ENCODE measurements at regions not wholly inside any gene's neighbourhood (a gene's known extent, or its start where the extent isn't known, plus 50 kb on each side); places are given as distances from the start of the nearest gene placed in this dataset.

DNA sequence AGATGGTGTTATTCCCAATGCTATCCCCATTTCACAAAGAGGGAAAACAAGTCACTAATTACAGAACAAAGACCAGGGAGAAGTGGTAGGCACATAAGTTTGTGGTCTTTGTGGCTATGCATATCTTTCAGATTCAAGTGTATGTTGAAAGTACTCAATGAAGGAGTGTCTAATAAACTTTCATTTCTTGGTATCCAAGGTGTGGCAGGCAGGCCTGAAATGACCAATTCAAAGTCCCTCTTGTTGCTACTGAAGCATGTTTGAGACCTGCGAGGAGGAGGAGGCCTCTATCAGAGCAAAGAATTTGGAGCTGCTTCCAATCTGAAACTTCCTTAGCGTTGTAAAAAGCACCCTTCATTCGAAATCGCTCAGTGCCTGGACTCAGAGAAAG is 60.9 kb upstream of the KLF7 start:
- Mint-ChIP-seq H3K36me3 (ENCODE audit: low read depth) (no peaks in the 10 kb centered on the region), H3K27me3 (ENCODE audit: low read depth) (no peaks in the 10 kb centered on the region), H3K9me3 (ENCODE audit: low read depth) (no peaks in the 10 kb centered on the region), H3K4me1 (ENCODE audit: low read depth) (peaks cover 56% of the 10 kb centered on the region), H3K27ac (ENCODE audit: unreplicated experiment) (peak overlapping the region; percentile 27), H3K4me3 (ENCODE audit: unreplicated experiment) (no peak overlapping the region)
- TF ChIP-seq, protein P1, sequence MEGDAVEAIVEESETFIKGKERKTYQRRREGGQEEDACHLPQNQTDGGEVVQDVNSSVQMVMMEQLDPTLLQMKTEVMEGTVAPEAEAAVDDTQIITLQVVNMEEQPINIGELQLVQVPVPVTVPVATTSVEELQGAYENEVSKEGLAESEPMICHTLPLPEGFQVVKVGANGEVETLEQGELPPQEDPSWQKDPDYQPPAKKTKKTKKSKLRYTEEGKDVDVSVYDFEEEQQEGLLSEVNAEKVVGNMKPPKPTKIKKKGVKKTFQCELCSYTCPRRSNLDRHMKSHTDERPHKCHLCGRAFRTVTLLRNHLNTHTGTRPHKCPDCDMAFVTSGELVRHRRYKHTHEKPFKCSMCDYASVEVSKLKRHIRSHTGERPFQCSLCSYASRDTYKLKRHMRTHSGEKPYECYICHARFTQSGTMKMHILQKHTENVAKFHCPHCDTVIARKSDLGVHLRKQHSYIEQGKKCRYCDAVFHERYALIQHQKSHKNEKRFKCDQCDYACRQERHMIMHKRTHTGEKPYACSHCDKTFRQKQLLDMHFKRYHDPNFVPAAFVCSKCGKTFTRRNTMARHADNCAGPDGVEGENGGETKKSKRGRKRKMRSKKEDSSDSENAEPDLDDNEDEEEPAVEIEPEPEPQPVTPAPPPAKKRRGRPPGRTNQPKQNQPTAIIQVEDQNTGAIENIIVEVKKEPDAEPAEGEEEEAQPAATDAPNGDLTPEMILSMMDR (IDR thresholded peaks at IDR 0.05), result no peak
- no peak for DNase-seq (ENCODE audit: low spot score)

DNA sequence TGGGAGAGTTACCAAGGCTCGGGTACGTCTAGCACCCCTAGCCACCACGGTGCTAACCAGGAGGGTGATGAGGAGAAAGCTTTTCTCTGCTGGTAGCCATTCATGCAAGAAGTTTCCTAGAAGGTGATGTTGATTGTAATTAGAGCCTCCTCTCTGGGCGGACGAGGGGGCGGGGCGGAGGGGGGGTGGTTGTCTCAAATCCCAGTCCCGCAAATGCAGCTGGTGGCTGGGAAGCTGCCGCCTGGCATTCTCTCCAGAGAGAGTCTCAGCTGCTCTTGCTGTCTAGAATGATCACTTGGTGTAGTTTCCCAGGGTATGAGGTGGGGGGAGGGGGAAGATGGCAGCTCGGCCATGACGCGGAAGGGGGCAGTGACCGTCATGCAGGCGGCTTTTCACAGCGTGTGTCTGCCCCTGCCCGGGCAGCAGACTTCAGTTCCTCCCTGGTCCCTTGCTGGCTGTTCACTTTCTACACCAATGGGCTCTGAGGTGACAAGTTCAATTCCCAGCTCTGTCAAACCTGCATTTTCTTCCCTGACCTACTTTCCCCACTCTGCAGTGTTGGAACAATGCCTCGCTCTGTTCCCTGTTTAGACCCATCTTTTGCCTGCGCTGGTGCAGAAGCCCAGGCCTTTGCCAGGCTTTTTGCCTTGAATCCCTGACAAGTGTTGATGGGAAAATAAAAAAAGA is 61.5 kb upstream of the KLF7 start:
- peak overlapping the region; percentile 64 for H3K27ac Mint-ChIP-seq (ENCODE audit: unreplicated experiment)
- DNase-seq (ENCODE audit: low spot score), result no peak
- H3K4me1 Mint-ChIP-seq (ENCODE audit: low read depth), result peaks cover 61% of the 10 kb centered on the region
- H3K9me3 Mint-ChIP-seq (ENCODE audit: low read depth), result no peaks in the 10 kb centered on the region
- no peaks in the 10 kb centered on the region for H3K36me3 Mint-ChIP-seq (ENCODE audit: low read depth)
- peak overlapping the region; percentile 7 for H3K4me3 Mint-ChIP-seq (ENCODE audit: unreplicated experiment)
- TF ChIP-seq, protein P1 (IDR thresholded peaks at IDR 0.05), result no peak
- H3K27me3 Mint-ChIP-seq (ENCODE audit: low read depth), result no peaks in the 10 kb centered on the region

DNA sequence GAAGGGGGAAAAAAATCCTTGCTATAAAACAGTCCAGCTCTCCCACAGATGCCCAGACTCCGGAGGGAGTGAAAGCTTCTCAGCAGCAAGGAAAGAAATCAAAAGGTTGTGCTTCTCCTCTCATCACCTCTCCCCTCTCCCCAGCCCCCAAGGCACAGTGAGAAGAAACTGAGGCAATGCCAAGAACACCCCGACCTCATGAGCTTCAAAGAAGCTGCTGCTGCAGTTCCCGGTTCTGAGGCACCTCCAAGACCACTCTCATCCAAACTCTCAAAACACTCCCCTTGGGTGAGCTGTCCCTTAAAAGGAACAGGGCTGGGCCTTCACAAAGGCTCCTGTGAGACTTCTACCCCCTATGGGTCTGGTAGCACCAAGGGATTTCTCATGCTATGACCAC is 62.0 kb upstream of the KLF7 start:
- DNase-seq (ENCODE audit: low spot score), result no peak
- Mint-ChIP-seq H3K4me3 (ENCODE audit: unreplicated experiment) (peak overlapping the region; percentile 7), H3K36me3 (ENCODE audit: low read depth) (no peaks in the 10 kb centered on the region), H3K9me3 (ENCODE audit: low read depth) (no peaks in the 10 kb centered on the region), H3K27me3 (ENCODE audit: low read depth) (no peaks in the 10 kb centered on the region), H3K4me1 (ENCODE audit: low read depth) (peaks cover 61% of the 10 kb centered on the region), H3K27ac (ENCODE audit: unreplicated experiment) (peak overlapping the region; percentile 64)
- TF ChIP-seq, protein P1 (IDR thresholded peaks at IDR 0.05), result no peak

DNA sequence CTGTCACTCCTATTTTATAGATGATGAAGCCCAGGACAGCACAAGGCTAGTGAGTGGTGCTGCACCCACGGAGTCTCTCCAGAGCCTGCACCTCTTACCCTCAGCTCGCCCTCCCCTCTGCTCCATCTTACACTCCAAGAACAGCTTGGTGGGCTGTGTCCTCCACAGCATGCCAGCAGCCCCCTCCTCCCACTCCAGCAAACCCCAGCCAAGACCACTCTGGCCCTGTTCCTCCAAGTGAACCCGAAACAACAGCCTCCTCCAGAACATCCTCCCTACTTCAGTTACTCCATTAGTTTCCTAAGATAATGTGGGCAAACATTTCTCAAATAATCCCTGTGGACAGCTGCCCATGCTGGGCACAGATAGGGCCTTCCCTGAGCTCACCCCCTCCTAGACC is 62.7 kb upstream of the KLF7 start:
- TF ChIP-seq, protein P1 (IDR thresholded peaks at IDR 0.05), result no peak

DNA sequence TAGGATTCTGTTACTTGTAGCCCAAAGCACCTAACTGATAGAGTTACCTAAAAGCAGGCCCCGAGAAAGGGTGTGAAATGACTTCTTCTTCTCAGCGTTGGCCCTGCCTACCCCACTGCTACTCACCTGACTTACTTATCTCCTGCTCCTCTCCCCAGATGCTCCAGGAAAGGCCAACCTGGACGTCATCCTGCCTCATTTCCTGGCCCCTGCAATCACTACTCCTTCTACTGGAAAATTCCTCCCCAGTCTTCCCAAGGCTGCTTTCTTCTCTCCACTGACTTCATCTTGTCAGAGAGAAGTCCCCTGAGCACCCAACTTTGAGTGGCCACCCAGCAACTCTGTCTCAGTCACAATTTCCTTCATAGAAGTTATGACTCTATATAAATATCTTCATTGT is 63.4 kb upstream of the KLF7 start:
- H3K9me3 Mint-ChIP-seq (ENCODE audit: low read depth), result no peaks in the 10 kb centered on the region
- TF ChIP-seq, protein P1 (IDR thresholded peaks at IDR 0.05), result no peak
- H3K27me3 Mint-ChIP-seq (ENCODE audit: low read depth), result no peaks in the 10 kb centered on the region
- H3K4me1 Mint-ChIP-seq (ENCODE audit: low read depth), result peaks cover 66% of the 10 kb centered on the region
- H3K27ac Mint-ChIP-seq (ENCODE audit: unreplicated experiment), result peak overlapping the region; percentile 46
- no peak for DNase-seq (ENCODE audit: low spot score)
- H3K4me3 Mint-ChIP-seq (ENCODE audit: unreplicated experiment), result no peak overlapping the region
- no peaks in the 10 kb centered on the region for H3K36me3 Mint-ChIP-seq (ENCODE audit: low read depth)

More for the DNA sequence above, 62.7 kb upstream of the KLF7 start:
- Mint-ChIP-seq H3K36me3 (ENCODE audit: low read depth) (no peaks in the 10 kb centered on the region), H3K27me3 (ENCODE audit: low read depth) (no peaks in the 10 kb centered on the region), H3K9me3 (ENCODE audit: low read depth) (no peaks in the 10 kb centered on the region), H3K4me1 (ENCODE audit: low read depth) (peaks cover 59% of the 10 kb centered on the region), H3K27ac (ENCODE audit: unreplicated experiment) (no peak overlapping the region), H3K4me3 (ENCODE audit: unreplicated experiment) (no peak overlapping the region)
- DNase-seq (ENCODE audit: low spot score), result no peak

All from chondrocyte (in vitro differentiated cells).